ES-I3 (cell line): ENCODE measurements at regions not wholly inside any gene's neighbourhood (a gene's known extent, or its start where the extent isn't known, plus 50 kb on each side); places are given as distances from the start of the nearest gene placed in this dataset.
"Not testable (repeated sequence)": the region's sequence is repeated elsewhere in the genome, so short reads cannot be mapped to it uniquely, and the experiment has no call there.

Experiments used
- H3K36me3 ChIP-seq: 2 replicates; pipeline ENCODE4 v1.6.1; 2013; ENCODE audit warnings: mild to moderate bottlenecking, low read length, control low read depth, moderate library complexity; ENCODE audit not compliant: insufficient read depth
- H3K4me1 ChIP-seq: 2 replicates; pipeline ENCODE4 v1.6.1; 2013; ENCODE audit warnings: mild to moderate bottlenecking, control low read depth, low read length; ENCODE audit not compliant: insufficient read depth
- H3K9ac ChIP-seq: 2 replicates; pipeline ENCODE4 v1.6.1; 2013; ENCODE audit warnings: low read depth, mild to moderate bottlenecking, low read length, moderate library complexity
- H3K9me3 ChIP-seq: 2 replicates; pipeline ENCODE4 v1.6.1; 2013; ENCODE audit warnings: mild to moderate bottlenecking, low read length, moderate library complexity; ENCODE audit not compliant: control insufficient read depth, insufficient read depth

GRCh38 chr9:75532233-75533050, 358.0 kb upstream of the PCSK5 start:
- Histone ChIP-seq H3K4me1 (no peaks in the 10 kb centered on the region), H3K9me3 (no peaks in the 10 kb centered on the region), H3K36me3 (no peaks in the 10 kb centered on the region), H3K9ac (no peak overlapping the region)

GRCh38 chr9:75539523-75539922, 350.9 kb upstream of the PCSK5 start:
- H3K4me1 ChIP-seq, result no peaks in the 10 kb centered on the region
- no peaks in the 10 kb centered on the region for H3K9me3 ChIP-seq
- no peak overlapping the region for H3K9ac ChIP-seq
- no peaks in the 10 kb centered on the region for H3K36me3 ChIP-seq

- Histone ChIP-seq H3K36me3 (no peaks in the 10 kb centered on the region), H3K9ac (no peak overlapping the region), H3K4me1 (no peaks in the 10 kb centered on the region), H3K9me3 (no peaks in the 10 kb centered on the region)
These were observed 350.3 kb upstream of the PCSK5 start for GRCh38 chr9:75540185-75540584.

- no peaks in the 10 kb centered on the region for H3K9me3 ChIP-seq
- H3K9ac ChIP-seq, result no peak overlapping the region
- H3K4me1 ChIP-seq, result no peaks in the 10 kb centered on the region
These were observed 348.7 kb upstream of the PCSK5 start for GRCh38 chr9:75541734-75542133.

GRCh38 chr9:75544815-75545214, 345.7 kb upstream of the PCSK5 start:
- H3K36me3 ChIP-seq, result no peaks in the 10 kb centered on the region
- no peaks in the 10 kb centered on the region for H3K4me1 ChIP-seq
- H3K9ac ChIP-seq, result no peak overlapping the region
- H3K9me3 ChIP-seq, result no peaks in the 10 kb centered on the region

More at GRCh38 chr9:75541734-75542133, 348.7 kb upstream of the PCSK5 start:
- H3K36me3 ChIP-seq, result no peaks in the 10 kb centered on the region

GRCh38 chr9:75545287-75545686, 345.2 kb upstream of the PCSK5 start:
- Histone ChIP-seq H3K9me3 (no peaks in the 10 kb centered on the region), H3K9ac (no peak overlapping the region), H3K4me1 (no peaks in the 10 kb centered on the region), H3K36me3 (no peaks in the 10 kb centered on the region)

- Histone ChIP-seq H3K9ac (no peak overlapping the region), H3K9me3 (no peaks in the 10 kb centered on the region), H3K36me3 (no peaks in the 10 kb centered on the region), H3K4me1 (no peaks in the 10 kb centered on the region)
These were observed 341.6 kb upstream of the PCSK5 start for GRCh38 chr9:75548871-75549270.

GRCh38 chr9:75551861-75552260, 338.6 kb upstream of the PCSK5 start:
- Histone ChIP-seq H3K4me1 (no peaks in the 10 kb centered on the region), H3K9me3 (no peaks in the 10 kb centered on the region), H3K36me3 (no peaks in the 10 kb centered on the region), H3K9ac (no peak overlapping the region)

GRCh38 chr9:75552941-75553340, 337.5 kb upstream of the PCSK5 start:
- no peaks in the 10 kb centered on the region for H3K36me3 ChIP-seq
- H3K9ac ChIP-seq, result no peak overlapping the region
- no peaks in the 10 kb centered on the region; the same call in 1 of the 2 replicates for H3K9me3 ChIP-seq
- no peaks in the 10 kb centered on the region for H3K4me1 ChIP-seq

- H3K9ac ChIP-seq, H3K36me3 ChIP-seq, H3K9me3 ChIP-seq, H3K4me1 ChIP-seq: not testable (repeated sequence)
These were observed 323.7 kb upstream of the PCSK5 start for GRCh38 chr9:75566813-75567212.

GRCh38 chr9:75570538-75570937, 319.9 kb upstream of the PCSK5 start:
- no peaks in the 10 kb centered on the region for H3K4me1 ChIP-seq
- H3K9ac ChIP-seq, result no peak overlapping the region
- H3K9me3 ChIP-seq, result no peaks in the 10 kb centered on the region
- H3K36me3 ChIP-seq, result no peaks in the 10 kb centered on the region

GRCh38 chr9:75574569-75574968, 315.9 kb upstream of the PCSK5 start:
- no peaks in the 10 kb centered on the region for H3K36me3 ChIP-seq
- H3K4me1 ChIP-seq, result peaks cover 8% of the 10 kb centered on the region; the same call in 1 of the 2 replicates
- H3K9ac ChIP-seq, result no peak overlapping the region
- H3K9me3 ChIP-seq, result no peaks in the 10 kb centered on the region

GRCh38 chr9:75582870-75583269, 307.6 kb upstream of the PCSK5 start:
- H3K36me3 ChIP-seq, result no peaks in the 10 kb centered on the region
- H3K9me3 ChIP-seq, result no peaks in the 10 kb centered on the region; the same call in 1 of the 2 replicates
- H3K9ac ChIP-seq, result no peak overlapping the region
- H3K4me1 ChIP-seq, result peaks cover 1% of the 10 kb centered on the region; the same call in 1 of the 2 replicates

GRCh38 chr9:75588808-75589207, 301.7 kb upstream of the PCSK5 start:
- no peaks in the 10 kb centered on the region for H3K4me1 ChIP-seq
- H3K9me3 ChIP-seq, result no peaks in the 10 kb centered on the region; the same call in 1 of the 2 replicates

GRCh38 chr9:75589497-75589896, 301.0 kb upstream of the PCSK5 start:
- no peaks in the 10 kb centered on the region for H3K4me1 ChIP-seq
- no peak overlapping the region for H3K9ac ChIP-seq
- H3K9me3 ChIP-seq, result no peaks in the 10 kb centered on the region; the same call in 1 of the 2 replicates
- H3K36me3 ChIP-seq, result no peaks in the 10 kb centered on the region

More at GRCh38 chr9:75588808-75589207, 301.7 kb upstream of the PCSK5 start:
- Histone ChIP-seq H3K9ac (no peak overlapping the region), H3K36me3 (no peaks in the 10 kb centered on the region)
